Progenitor cell of endocrine pancreas (in vitro differentiated cells): ENCODE measurements at regions not wholly inside any gene's neighbourhood (a gene's known extent, or its start where the extent isn't known, plus 50 kb on each side); places are given as distances from the start of the nearest gene placed in this dataset.

Source experiments
- DNase-seq: peaks from one replicate; pipeline ENCODE4 v3.0.0; 2021; ENCODE audit warnings: low spot score; ENCODE audit not compliant: unreplicated experiment
- H3K27ac Mint-ChIP-seq: 2 replicates; pipeline ENCODE4 v1.8.0; 2021; ENCODE audit warnings: mild to moderate bottlenecking, moderate library complexity, mixed read lengths
- H3K27me3 Mint-ChIP-seq: 2 replicates; pipeline ENCODE4 v1.8.0; 2021; ENCODE audit warnings: mixed read lengths
- H3K36me3 Mint-ChIP-seq: 2 replicates; pipeline ENCODE4 v1.8.0; 2022; ENCODE audit warnings: mixed read lengths; ENCODE audit not compliant: insufficient read depth
- H3K4me1 Mint-ChIP-seq: 2 replicates; pipeline ENCODE4 v1.8.0; 2021; ENCODE audit warnings: low read depth, mixed read lengths
- H3K4me3 Mint-ChIP-seq: 2 replicates; pipeline ENCODE4 v1.8.0; 2021; ENCODE audit warnings: low read depth, mild to moderate bottlenecking, moderate library complexity, mixed read lengths
- H3K9me3 Mint-ChIP-seq: 2 replicates; pipeline ENCODE4 v1.8.0; 2021; ENCODE audit warnings: low read depth, mixed read lengths
- TF ChIP-seq, protein P1 (sequence below): fragments of 200-600 bp; sonication (generic); IDR thresholded peaks from one replicate; pipeline ENCODE4 v1.5.0; 2021; ENCODE audit warnings: antibody characterized with exemption, mild to moderate bottlenecking; ENCODE audit not compliant: unreplicated experiment

DNA sequence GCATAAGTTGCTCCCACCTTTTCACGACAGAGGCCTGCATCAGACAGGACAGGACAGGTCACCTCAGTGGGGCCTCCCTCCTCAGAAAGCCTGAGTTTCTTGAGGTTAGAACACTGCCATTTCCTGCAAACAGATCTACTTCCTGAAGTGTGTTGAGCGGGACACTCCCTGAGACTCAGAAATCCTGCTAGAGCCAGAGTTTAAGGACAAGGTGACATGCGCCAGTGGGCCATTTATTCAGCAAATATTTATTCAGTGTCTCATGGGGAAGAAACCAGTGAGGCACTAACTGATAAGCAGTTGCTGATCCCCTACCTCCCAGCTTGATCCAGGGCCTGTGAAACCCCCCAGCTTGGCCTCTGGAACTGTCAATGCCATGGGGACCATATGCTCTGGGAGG lies 454.6 kb downstream of the SOX6 start:
- Mint-ChIP-seq H3K27ac (peak overlapping the region; percentile 81), H3K36me3 (no peaks in the 10 kb centered on the region), H3K4me3 (no peak overlapping the region), H3K4me1 (peaks cover 19% of the 10 kb centered on the region), H3K9me3 (no peaks in the 10 kb centered on the region), H3K27me3 (peaks cover 16% of the 10 kb centered on the region)
- DNase-seq, result no peak
- TF ChIP-seq, protein P1, sequence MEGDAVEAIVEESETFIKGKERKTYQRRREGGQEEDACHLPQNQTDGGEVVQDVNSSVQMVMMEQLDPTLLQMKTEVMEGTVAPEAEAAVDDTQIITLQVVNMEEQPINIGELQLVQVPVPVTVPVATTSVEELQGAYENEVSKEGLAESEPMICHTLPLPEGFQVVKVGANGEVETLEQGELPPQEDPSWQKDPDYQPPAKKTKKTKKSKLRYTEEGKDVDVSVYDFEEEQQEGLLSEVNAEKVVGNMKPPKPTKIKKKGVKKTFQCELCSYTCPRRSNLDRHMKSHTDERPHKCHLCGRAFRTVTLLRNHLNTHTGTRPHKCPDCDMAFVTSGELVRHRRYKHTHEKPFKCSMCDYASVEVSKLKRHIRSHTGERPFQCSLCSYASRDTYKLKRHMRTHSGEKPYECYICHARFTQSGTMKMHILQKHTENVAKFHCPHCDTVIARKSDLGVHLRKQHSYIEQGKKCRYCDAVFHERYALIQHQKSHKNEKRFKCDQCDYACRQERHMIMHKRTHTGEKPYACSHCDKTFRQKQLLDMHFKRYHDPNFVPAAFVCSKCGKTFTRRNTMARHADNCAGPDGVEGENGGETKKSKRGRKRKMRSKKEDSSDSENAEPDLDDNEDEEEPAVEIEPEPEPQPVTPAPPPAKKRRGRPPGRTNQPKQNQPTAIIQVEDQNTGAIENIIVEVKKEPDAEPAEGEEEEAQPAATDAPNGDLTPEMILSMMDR, result no peak

DNA sequence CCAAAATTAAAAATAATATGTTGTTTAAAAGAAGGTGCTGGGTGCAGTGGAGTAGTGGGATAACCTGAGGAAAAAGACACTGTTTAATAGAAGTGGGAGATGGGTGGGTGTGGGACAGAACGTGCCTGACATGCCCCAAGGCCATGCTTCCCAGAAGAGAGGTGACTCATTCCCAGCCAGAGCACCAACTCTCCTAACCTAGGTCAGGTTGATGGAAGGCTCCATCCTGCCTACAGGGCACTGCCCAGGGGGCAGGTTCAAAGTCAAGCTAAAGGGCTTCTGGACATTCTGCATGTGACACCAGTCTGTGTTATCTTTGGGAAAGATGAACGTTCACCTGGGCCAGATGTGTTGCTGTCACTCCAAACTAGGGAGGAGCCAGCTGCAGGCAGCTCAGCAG lies 453.1 kb downstream of the SOX6 start:
- no peak overlapping the region for H3K27ac Mint-ChIP-seq
- no peaks in the 10 kb centered on the region for H3K9me3 Mint-ChIP-seq
- no peak for DNase-seq
- H3K36me3 Mint-ChIP-seq, result no peaks in the 10 kb centered on the region
- TF ChIP-seq, protein P1, result no peak
- peaks cover 15% of the 10 kb centered on the region for H3K27me3 Mint-ChIP-seq
- no peak overlapping the region for H3K4me3 Mint-ChIP-seq
- H3K4me1 Mint-ChIP-seq, result peaks cover 19% of the 10 kb centered on the region

DNA sequence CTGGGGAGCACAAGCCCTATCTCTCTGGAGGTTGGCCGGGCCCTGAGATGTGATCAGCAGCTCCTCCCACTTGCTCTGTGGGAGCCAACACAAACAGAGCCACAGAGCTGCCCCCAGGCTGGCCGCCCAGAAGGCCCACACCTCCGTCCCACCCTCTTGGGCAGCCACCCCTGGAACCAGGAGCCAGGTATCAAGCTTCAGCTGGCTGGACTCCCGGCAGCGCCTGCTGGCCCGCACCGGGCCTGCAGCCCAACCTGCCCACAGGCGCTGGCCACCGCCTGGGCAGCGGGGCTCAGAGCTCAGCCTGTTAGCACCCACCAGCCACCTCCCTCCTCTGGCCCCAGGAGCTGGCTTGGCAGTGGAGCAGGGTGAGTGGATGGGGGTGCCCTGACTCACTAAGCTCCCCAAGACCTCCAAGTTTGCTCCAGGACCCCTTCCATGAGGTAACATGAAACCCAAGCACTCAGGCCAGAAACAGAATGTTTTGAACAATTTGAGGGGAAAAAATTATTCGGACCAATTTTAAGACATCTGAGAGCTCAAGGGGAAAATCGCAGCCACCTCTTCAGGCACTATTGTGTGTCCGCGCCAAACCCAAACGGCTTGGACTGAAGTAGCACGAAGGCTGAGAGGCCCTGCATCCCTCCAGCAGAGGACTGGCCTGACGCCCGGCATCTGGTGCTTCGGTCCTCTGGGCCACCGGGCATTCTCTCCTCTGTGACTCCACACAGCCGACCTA lies 450.8 kb downstream of the SOX6 start:
- Mint-ChIP-seq H3K9me3 (no peaks in the 10 kb centered on the region), H3K4me3 (no peak overlapping the region), H3K4me1 (peaks cover 16% of the 10 kb centered on the region), H3K27ac (peak overlapping the region; percentile 33), H3K27me3 (peaks cover 10% of the 10 kb centered on the region), H3K36me3 (no peaks in the 10 kb centered on the region)
- no peak for DNase-seq
- TF ChIP-seq, protein P1, result no peak

DNA sequence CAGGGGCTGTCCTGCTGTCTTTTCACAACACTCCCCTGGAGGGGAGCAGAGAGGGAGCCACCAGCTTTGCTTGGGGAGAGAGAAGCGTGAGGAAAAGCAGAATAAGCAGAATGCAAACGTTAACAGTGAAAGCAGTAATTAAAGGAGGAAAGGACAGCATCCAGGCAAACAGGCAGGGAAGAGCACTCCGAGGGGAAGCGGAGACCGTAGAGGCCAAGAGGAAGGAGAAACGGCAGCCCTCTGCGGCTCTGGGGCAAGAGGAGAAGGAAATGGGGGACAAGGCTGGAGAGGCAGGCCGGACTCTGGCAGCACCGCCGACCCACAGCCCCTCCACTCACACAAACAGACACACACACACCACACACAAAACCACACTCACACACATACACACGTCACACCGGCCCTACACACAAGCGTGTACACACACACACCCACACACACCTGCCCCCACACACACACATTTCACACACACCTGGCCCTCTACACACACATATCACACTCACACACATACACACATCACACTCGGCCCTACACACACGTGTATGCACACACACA lies 449.8 kb downstream of the SOX6 start:
- peaks cover 19% of the 10 kb centered on the region for H3K27me3 Mint-ChIP-seq
- H3K4me3 Mint-ChIP-seq, result no peak overlapping the region

DNA sequence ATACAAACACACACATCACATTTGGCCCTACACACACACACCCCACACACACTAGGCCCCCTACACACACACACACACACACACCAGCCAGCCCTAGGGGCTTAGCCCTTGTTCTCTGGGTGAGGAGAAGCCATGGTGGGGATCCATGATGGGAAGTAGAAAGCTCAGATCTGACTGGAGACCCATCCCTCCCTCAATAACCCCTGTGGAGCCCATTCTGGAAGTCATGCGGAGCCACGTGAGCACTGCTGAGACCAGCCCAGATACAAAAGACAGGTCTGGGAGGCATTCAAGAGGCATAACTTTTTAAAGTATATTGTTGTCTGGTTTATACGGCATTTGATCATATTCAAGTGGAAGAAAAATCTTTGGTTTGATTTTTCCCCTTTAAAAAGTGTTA lies 448.5 kb downstream of the SOX6 start:
- H3K4me3 Mint-ChIP-seq, result no peak overlapping the region
- no peak for DNase-seq
- no peaks in the 10 kb centered on the region for H3K9me3 Mint-ChIP-seq
- no peak overlapping the region for H3K27ac Mint-ChIP-seq
- TF ChIP-seq, protein P1, result no peak
- H3K27me3 Mint-ChIP-seq, result peaks cover 21% of the 10 kb centered on the region
- H3K4me1 Mint-ChIP-seq, result no peaks in the 10 kb centered on the region
- H3K36me3 Mint-ChIP-seq, result no peaks in the 10 kb centered on the region

More for the DNA sequence above, 449.8 kb downstream of the SOX6 start:
- TF ChIP-seq, protein P1, result no peak
- H3K4me1 Mint-ChIP-seq, result peaks cover 12% of the 10 kb centered on the region
- H3K9me3 Mint-ChIP-seq, result no peaks in the 10 kb centered on the region
- no peak overlapping the region for H3K27ac Mint-ChIP-seq
- H3K36me3 Mint-ChIP-seq, result no peaks in the 10 kb centered on the region
- no peak for DNase-seq
